ENCODE measurements at regions not wholly inside any gene's neighbourhood (a gene's known extent, or its start where the extent isn't known, plus 50 kb on each side); places are given as distances from the start of the nearest gene placed in this dataset.

- TF ChIP-seq POLR2AphosphoS5 (IDR thresholded peaks at IDR 0.05; ENCODE audit: low read depth, low read length), result no peak
- no peak for TF ChIP-seq SIN3A (IDR thresholded peaks at IDR 0.05; ENCODE audit: borderline replicate concordance, insufficient read depth, low read length)
- no peak for TF ChIP-seq TAF1 (IDR thresholded peaks at IDR 0.05; ENCODE audit: borderline replicate concordance, insufficient read depth, low read length)
- TF ChIP-seq, protein P1, sequence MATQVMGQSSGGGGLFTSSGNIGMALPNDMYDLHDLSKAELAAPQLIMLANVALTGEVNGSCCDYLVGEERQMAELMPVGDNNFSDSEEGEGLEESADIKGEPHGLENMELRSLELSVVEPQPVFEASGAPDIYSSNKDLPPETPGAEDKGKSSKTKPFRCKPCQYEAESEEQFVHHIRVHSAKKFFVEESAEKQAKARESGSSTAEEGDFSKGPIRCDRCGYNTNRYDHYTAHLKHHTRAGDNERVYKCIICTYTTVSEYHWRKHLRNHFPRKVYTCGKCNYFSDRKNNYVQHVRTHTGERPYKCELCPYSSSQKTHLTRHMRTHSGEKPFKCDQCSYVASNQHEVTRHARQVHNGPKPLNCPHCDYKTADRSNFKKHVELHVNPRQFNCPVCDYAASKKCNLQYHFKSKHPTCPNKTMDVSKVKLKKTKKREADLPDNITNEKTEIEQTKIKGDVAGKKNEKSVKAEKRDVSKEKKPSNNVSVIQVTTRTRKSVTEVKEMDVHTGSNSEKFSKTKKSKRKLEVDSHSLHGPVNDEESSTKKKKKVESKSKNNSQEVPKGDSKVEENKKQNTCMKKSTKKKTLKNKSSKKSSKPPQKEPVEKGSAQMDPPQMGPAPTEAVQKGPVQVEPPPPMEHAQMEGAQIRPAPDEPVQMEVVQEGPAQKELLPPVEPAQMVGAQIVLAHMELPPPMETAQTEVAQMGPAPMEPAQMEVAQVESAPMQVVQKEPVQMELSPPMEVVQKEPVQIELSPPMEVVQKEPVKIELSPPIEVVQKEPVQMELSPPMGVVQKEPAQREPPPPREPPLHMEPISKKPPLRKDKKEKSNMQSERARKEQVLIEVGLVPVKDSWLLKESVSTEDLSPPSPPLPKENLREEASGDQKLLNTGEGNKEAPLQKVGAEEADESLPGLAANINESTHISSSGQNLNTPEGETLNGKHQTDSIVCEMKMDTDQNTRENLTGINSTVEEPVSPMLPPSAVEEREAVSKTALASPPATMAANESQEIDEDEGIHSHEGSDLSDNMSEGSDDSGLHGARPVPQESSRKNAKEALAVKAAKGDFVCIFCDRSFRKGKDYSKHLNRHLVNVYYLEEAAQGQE (IDR thresholded peaks at IDR 0.05; ENCODE audit: insufficient read depth in 1 of 2, low read depth in 2 of 2, low read length in 2 of 2), result no peak
Observed at GRCh38 chr11:104365676-104366075, 201.7 kb upstream of the PDGFD start.
